Mesendoderm (in vitro differentiated cells): ENCODE measurements at regions not wholly inside any gene's neighbourhood (a gene's known extent, or its start where the extent isn't known, plus 50 kb on each side); places are given as distances from the start of the nearest gene placed in this dataset.

Experiments used
- DNase-seq: peaks from one replicate; pipeline ENCODE4 v3.0.0; 2013
- H2AK5ac ChIP-seq: 2 replicates; pipeline ENCODE4 v1.6.1; 2013; ENCODE audit warnings: low read length, inconsistent platforms
- H2BK120ac ChIP-seq: 2 replicates; pipeline ENCODE4 v1.6.1; 2013; ENCODE audit warnings: low read depth, mild to moderate bottlenecking, low read length, moderate library complexity, mixed read lengths
- H2BK15ac ChIP-seq: replicated peaks from 2 replicates; pipeline ENCODE4 v1.6.1; 2013; ENCODE audit warnings: low read depth, mild to moderate bottlenecking, moderate library complexity
- H2BK5ac ChIP-seq: 2 replicates; pipeline ENCODE4 v1.6.1; 2013; ENCODE audit warnings: low read length, inconsistent platforms
- H3K18ac ChIP-seq: 2 replicates; pipeline ENCODE4 v1.6.1; 2013; ENCODE audit warnings: mild to moderate bottlenecking, low read length, mixed read lengths
- H3K23ac ChIP-seq: one replicate; pipeline ENCODE4 v1.6.1; 2013; ENCODE audit warnings: low read length
- H3K27ac ChIP-seq: 2 replicates; pipeline ENCODE4 v1.5.1; 2013; ENCODE audit warnings: low read depth, mild to moderate bottlenecking, inconsistent platforms, low read length, moderate library complexity
- H3K27me3 ChIP-seq: 2 replicates; pipeline ENCODE4 v1.6.1; 2013; ENCODE audit warnings: low read length, control low read depth, mild to moderate bottlenecking, inconsistent platforms; ENCODE audit not compliant: insufficient read depth, poor library complexity
- H3K36me3 ChIP-seq: 2 replicates; pipeline ENCODE4 v1.6.1; 2013; ENCODE audit warnings: low read length, inconsistent platforms; ENCODE audit not compliant: control insufficient read depth, insufficient read depth
- H3K4ac ChIP-seq: one replicate; pipeline ENCODE4 v1.6.1; 2013; ENCODE audit warnings: low read depth, mild to moderate bottlenecking, low read length, moderate library complexity
- H3K4me1 ChIP-seq: 2 replicates; pipeline ENCODE4 v1.6.1; 2013; ENCODE audit warnings: low read depth, low read length, inconsistent platforms; ENCODE audit not compliant: control insufficient read depth
- H3K4me2 ChIP-seq: 2 replicates; pipeline ENCODE4 v1.6.1; 2013; ENCODE audit warnings: low read length
- H3K4me3 ChIP-seq: 2 replicates; pipeline ENCODE4 v1.5.1; 2013; ENCODE audit warnings: mild to moderate bottlenecking, low read length
- H3K56ac ChIP-seq: one replicate; pipeline ENCODE4 v1.6.1; 2013; ENCODE audit warnings: low read length
- H3K79me1 ChIP-seq: 2 replicates; pipeline ENCODE4 v1.6.1; 2013; ENCODE audit warnings: low read length, inconsistent platforms
- H3K79me2 ChIP-seq: 2 replicates; pipeline ENCODE4 v1.6.1; 2013; ENCODE audit warnings: mild to moderate bottlenecking, low read length; ENCODE audit not compliant: control insufficient read depth, insufficient read depth
- H3K9ac ChIP-seq: 2 replicates; pipeline ENCODE4 v1.6.1; 2013; ENCODE audit warnings: low read length, inconsistent platforms
- H4K5ac ChIP-seq: one replicate; pipeline ENCODE4 v1.6.1; 2013; ENCODE audit warnings: low read length
- H4K8ac ChIP-seq: one replicate; pipeline ENCODE4 v1.6.1; 2013; ENCODE audit warnings: low read depth, mild to moderate bottlenecking, control low read depth, low read length, moderate library complexity
- WGBS: extraction: QIAGEN DNeasy Blood & Tissue Kit; methylation state at CpG from one replicate; pipeline ENCODE4 v1.1.7; 2013; ENCODE audit warnings: low lambda C conversion rate, missing lambda C conversion rate; ENCODE audit not compliant: insufficient coverage; ENCODE audit errors: extremely low coverage; 5-methylcytosine and 5-hydroxymethylcytosine counted together

- Histone ChIP-seq H3K36me3 (no peaks in the 10 kb centered on the region), H3K23ac (no peak overlapping the region)
- no CpG with 5 or more reads among the region's 2 CpGs for WGBS
These were observed 1517.5 kb upstream of the TENM4 start for GRCh38 chr11:80958361-80958760.

GRCh38 chr11:80955588-80955987, 1514.8 kb upstream of the TENM4 start:
- Histone ChIP-seq H3K4ac (no peak overlapping the region), H3K9ac (no peak overlapping the region), H3K56ac (no peak overlapping the region), H4K8ac (no peak overlapping the region), H3K18ac (no peak overlapping the region), H3K4me1 (no peaks in the 10 kb centered on the region), H2AK5ac (no peak overlapping the region), H3K4me2 (no peak overlapping the region), H4K5ac (no peak overlapping the region), H3K23ac (no peak overlapping the region), H3K79me1 (no peaks in the 10 kb centered on the region), H3K79me2 (no peaks in the 10 kb centered on the region), H3K27ac (no peak overlapping the region), H2BK120ac (no peak overlapping the region), H2BK5ac (no peak overlapping the region), H3K36me3 (no peaks in the 10 kb centered on the region), H3K27me3 (no peaks in the 10 kb centered on the region), H2BK15ac (no peak overlapping the region), H3K4me3 (no peak overlapping the region)
- peak; percentile 69 for DNase-seq
- no CpG with 5 or more reads among the region's 7 CpGs for whole genome bisulfite sequencing

More at GRCh38 chr11:80958361-80958760, 1517.5 kb upstream of the TENM4 start:
- H3K4me1 ChIP-seq: no peaks in the 10 kb centered on the region
- H3K56ac ChIP-seq: no peak overlapping the region
- H2AK5ac ChIP-seq: no peak overlapping the region
- no peak overlapping the region for H3K4me3 ChIP-seq
- no peaks in the 10 kb centered on the region for H3K79me2 ChIP-seq
- no peaks in the 10 kb centered on the region for H3K27me3 ChIP-seq
- no peak overlapping the region for H4K5ac ChIP-seq
- H3K4me2 ChIP-seq: no peak overlapping the region
- H2BK15ac ChIP-seq: no peak overlapping the region
- H3K27ac ChIP-seq: no peak overlapping the region
- no peak overlapping the region for H3K9ac ChIP-seq
- H2BK120ac ChIP-seq: no peak overlapping the region
- DNase-seq: no peak
- no peak overlapping the region for H2BK5ac ChIP-seq
- H4K8ac ChIP-seq: no peak overlapping the region
- H3K79me1 ChIP-seq: no peaks in the 10 kb centered on the region
- H3K18ac ChIP-seq: no peak overlapping the region
- H3K4ac ChIP-seq: no peak overlapping the region

- no peak overlapping the region for H4K5ac ChIP-seq
- no peak overlapping the region for H3K23ac ChIP-seq
- no peak overlapping the region for H3K4me2 ChIP-seq
- no peak overlapping the region for H2BK120ac ChIP-seq
- no peak overlapping the region for H4K8ac ChIP-seq
- H3K27ac ChIP-seq: no peak overlapping the region
- no peaks in the 10 kb centered on the region for H3K79me2 ChIP-seq
- no peaks in the 10 kb centered on the region for H3K79me1 ChIP-seq
- H3K9ac ChIP-seq: no peak overlapping the region
- H2BK15ac ChIP-seq: no peak overlapping the region
- no peak overlapping the region for H3K56ac ChIP-seq
- no peak overlapping the region for H2BK5ac ChIP-seq
- no peaks in the 10 kb centered on the region for H3K36me3 ChIP-seq
- H3K18ac ChIP-seq: no peak overlapping the region
- H3K4me1 ChIP-seq: no peaks in the 10 kb centered on the region
- no peak overlapping the region for H3K4ac ChIP-seq
- no peak overlapping the region for H2AK5ac ChIP-seq
- no CpG with 5 or more reads among the region's 2 CpGs for WGBS
- no peaks in the 10 kb centered on the region for H3K27me3 ChIP-seq
- H3K4me3 ChIP-seq: no peak overlapping the region
- DNase-seq: no peak
These were observed 1508.0 kb upstream of the TENM4 start for GRCh38 chr11:80948781-80949180.

GRCh38 chr11:80944758-80945157, 1503.9 kb upstream of the TENM4 start:
- Histone ChIP-seq H4K8ac (no peak overlapping the region), H3K36me3 (no peaks in the 10 kb centered on the region), H3K56ac (no peak overlapping the region), H3K4me3 (no peak overlapping the region), H2AK5ac (no peak overlapping the region), H3K9ac (no peak overlapping the region), H4K5ac (no peak overlapping the region), H3K4ac (no peak overlapping the region), H3K18ac (no peak overlapping the region), H3K79me1 (no peaks in the 10 kb centered on the region), H3K27ac (no peak overlapping the region), H2BK15ac (no peak overlapping the region), H3K23ac (no peak overlapping the region), H3K4me1 (no peaks in the 10 kb centered on the region), H2BK120ac (no peak overlapping the region), H3K27me3 (no peaks in the 10 kb centered on the region), H3K4me2 (no peak overlapping the region), H2BK5ac (no peak overlapping the region), H3K79me2 (no peaks in the 10 kb centered on the region)
- no peak for DNase-seq
- WGBS: no CpG with 5 or more reads among the region's 1 CpG

- no peak overlapping the region for H2BK15ac ChIP-seq
- H4K5ac ChIP-seq: no peak overlapping the region
- H3K79me1 ChIP-seq: no peaks in the 10 kb centered on the region
- no peak overlapping the region for H2AK5ac ChIP-seq
- H3K27ac ChIP-seq: no peak overlapping the region
- no peak overlapping the region for H3K4me2 ChIP-seq
- no peak for DNase-seq
- no peak overlapping the region for H3K18ac ChIP-seq
- no peak overlapping the region for H3K56ac ChIP-seq
- H3K79me2 ChIP-seq: no peaks in the 10 kb centered on the region
- H4K8ac ChIP-seq: no peak overlapping the region
- no peak overlapping the region for H3K4me3 ChIP-seq
- H3K4me1 ChIP-seq: no peaks in the 10 kb centered on the region
- H3K27me3 ChIP-seq: no peaks in the 10 kb centered on the region
- no peak overlapping the region for H2BK120ac ChIP-seq
- no peaks in the 10 kb centered on the region for H3K36me3 ChIP-seq
- H3K23ac ChIP-seq: no peak overlapping the region
- H3K4ac ChIP-seq: no peak overlapping the region
- H2BK5ac ChIP-seq: no peak overlapping the region
- no peak overlapping the region for H3K9ac ChIP-seq
These were observed 1502.4 kb upstream of the TENM4 start for GRCh38 chr11:80943226-80943625.

GRCh38 chr11:80937842-80938241, 1497.0 kb upstream of the TENM4 start:
- H2BK5ac ChIP-seq: no peak overlapping the region
- no peak overlapping the region for H3K9ac ChIP-seq
- no peak overlapping the region for H2BK120ac ChIP-seq
- H3K36me3 ChIP-seq: no peaks in the 10 kb centered on the region
- H3K27me3 ChIP-seq: no peaks in the 10 kb centered on the region
- no peak overlapping the region for H3K23ac ChIP-seq
- H3K4me1 ChIP-seq: no peaks in the 10 kb centered on the region
- no peaks in the 10 kb centered on the region for H3K79me2 ChIP-seq
- no peak overlapping the region for H3K4ac ChIP-seq
- peak; percentile 3 for DNase-seq
- no peak overlapping the region for H2BK15ac ChIP-seq
- no peak overlapping the region for H4K5ac ChIP-seq
- H2AK5ac ChIP-seq: no peak overlapping the region
- H3K27ac ChIP-seq: no peak overlapping the region
- H3K79me1 ChIP-seq: no peaks in the 10 kb centered on the region
- no peak overlapping the region for H3K56ac ChIP-seq
- H3K4me3 ChIP-seq: no peak overlapping the region
- H4K8ac ChIP-seq: no peak overlapping the region
- no peak overlapping the region for H3K4me2 ChIP-seq
- no CpG with 5 or more reads among the region's 3 CpGs for WGBS
- no peak overlapping the region for H3K18ac ChIP-seq
